GM12878 (cell line): ENCODE measurements at regions not wholly inside any gene's neighbourhood (a gene's known extent, or its start where the extent isn't known, plus 50 kb on each side); places are given as distances from the start of the nearest gene placed in this dataset.

Experiments used
- ATAC-seq: fragments of 200-7000 bp; cut with Tn5 transposase; 3 replicates; pipeline ENCODE4 v1.9.1; 2020; ENCODE audit warnings: mild to moderate bottlenecking, moderate library complexity
- BruUV-seq: library from RNA; stranded (reverse); fragments of 400-500 nt; replicated peaks from 2 replicates; lab custom pipeline; 2021; lab: Mats Ljungman, UMichigan
- CTCF ChIA-PET: fragments of 300-600 bp; sonication (Branson Sonifier 250); formaldehyde crosslinking; extraction: SDS; loops from one replicate; lab custom pipeline; 2021; ENCODE audit warnings: inconsistent platforms; lab: Yijun Ruan, JAX
- POLR2A ChIA-PET: fragments of 350-600 bp; formaldehyde crosslinking; extraction: SDS; loops from one replicate; lab custom pipeline; 2021; ENCODE audit warnings: inconsistent platforms; lab: Charles Lee
- RAD21 ChIA-PET: fragments of 300-600 bp; sonication (Branson Sonifier 250); formaldehyde crosslinking; loops from one replicate; lab custom pipeline; 2023; ENCODE audit warnings: antibody characterized with exemption; ENCODE audit not compliant: unreplicated experiment; lab: Charles Lee
- SMC1A ChIA-PET: fragments of 300-600 bp; sonication (Branson Sonifier 250); formaldehyde crosslinking; loops from one replicate; lab custom pipeline; 2023; ENCODE audit not compliant: unreplicated experiment, uncharacterized antibody; lab: Charles Lee
- DNase-seq: peaks from one replicate; pipeline ENCODE4 v3.0.0-alpha.2; 2011; ENCODE audit warnings: low read depth, low spot score
- FAIRE-seq: peaks from 3 replicates; lab custom pipeline; 2011; peaks lifted over from hg19 to GRCh38; lab: Jason Lieb, UNC
- H2AFZ ChIP-seq: 2 replicates; pipeline ENCODE4 v1.6.0; 2011; ENCODE audit warnings: low read depth, low read length, control low read depth; ENCODE audit not compliant: control insufficient read depth
- H3K27ac ChIP-seq: 2 replicates; pipeline ENCODE4 v1.5.1; 2011; ENCODE audit warnings: control low read depth; ENCODE audit not compliant: control insufficient read depth, insufficient read depth
- H3K27me3 ChIP-seq, 2 experiments: replicated peaks in 1 of 2; 2 replicates each; pipeline versions ENCODE4 v1.6.0 to v1.6.1; 2011; ENCODE audit warnings: low read length in 1 of 2; ENCODE audit not compliant: control insufficient read depth in 2 of 2, insufficient read depth in 2 of 2
- H3K36me3 ChIP-seq, 2 experiments: 2 replicates each; pipeline ENCODE4 v1.5.1; 2011; ENCODE audit warnings: low read length in 1 of 2; ENCODE audit not compliant: control insufficient read depth in 2 of 2, insufficient read depth in 2 of 2
- H3K4me1 ChIP-seq: 2 replicates; pipeline ENCODE4 v1.6.1; 2011; ENCODE audit warnings: mild to moderate bottlenecking, low read length, moderate library complexity, mixed read lengths; ENCODE audit not compliant: control insufficient read depth, insufficient read depth
- H3K4me2 ChIP-seq: 2 replicates; pipeline ENCODE4 v1.6.0; 2011; ENCODE audit warnings: control low read depth; ENCODE audit not compliant: control insufficient read depth, insufficient read depth
- H3K4me3 ChIP-seq: fragments of 200-600 bp; sonication (generic); 2 replicates; pipeline ENCODE4 v1.5.1; 2016
- H3K79me2 ChIP-seq: 2 replicates; pipeline ENCODE4 v1.6.0; 2011; ENCODE audit warnings: low read length; ENCODE audit not compliant: control insufficient read depth, insufficient read depth
- H3K9ac ChIP-seq: 2 replicates; pipeline ENCODE4 v1.8.0; 2011; ENCODE audit warnings: low read length, control low read depth, mixed read lengths; ENCODE audit not compliant: control insufficient read depth, insufficient read depth
- H3K9me3 ChIP-seq: replicated peaks from 3 replicates; pipeline ENCODE4 v1.5.1; 2011; ENCODE audit warnings: mild to moderate bottlenecking, low read length; ENCODE audit not compliant: control insufficient read depth, insufficient read depth
- H4K20me1 ChIP-seq: 2 replicates; pipeline ENCODE4 v1.6.0; 2011; ENCODE audit not compliant: control insufficient read depth, insufficient read depth
- CEBPB ChIP-seq, 2 experiments: fragments of 150-350 bp in 1 of 2; IDR thresholded peaks; 2 replicates each; pipeline ENCODE4 v1.6.1; 2012 to 2014; ENCODE audit warnings: low read depth in 2 of 2, low read length in 2 of 2, borderline replicate concordance in 1 of 2, inconsistent platforms in 1 of 2
- FOXM1 ChIP-seq: IDR thresholded peaks from 2 replicates; pipeline ENCODE4 v1.6.1; 2012; ENCODE audit warnings: low read depth, mild to moderate bottlenecking, inconsistent platforms, low read length, moderate library complexity
- HCFC1 ChIP-seq: fragments of 150-350 bp; IDR thresholded peaks from 2 replicates; pipeline ENCODE4 v1.6.1; 2014; ENCODE audit warnings: low read length
- IKZF2 ChIP-seq, 2 experiments: fragments of 450-650 bp; IDR thresholded peaks; 2 replicates each; pipeline ENCODE4 v1.6.1; 2017; ENCODE audit warnings: mild to moderate bottlenecking in 2 of 2, moderate library complexity in 2 of 2
- JUNB ChIP-seq: IDR thresholded peaks from 2 replicates; pipeline ENCODE4 v1.6.1; 2016; ENCODE audit warnings: antibody characterized with exemption, mild to moderate bottlenecking
- LARP7 ChIP-seq: fragments of 450-650 bp; IDR thresholded peaks from 2 replicates; pipeline ENCODE4 v1.6.1; 2017; ENCODE audit warnings: mild to moderate bottlenecking
- RFX5 ChIP-seq: IDR thresholded peaks from 2 replicates; pipeline ENCODE4 v1.6.1; 2011; ENCODE audit warnings: low read depth, low read length, improper control_type of control experiment
- SP1 ChIP-seq: IDR thresholded peaks from one replicate; pipeline ENCODE4 v1.6.1; 2011; ENCODE audit warnings: low read depth, low read length
- TCF7 ChIP-seq: IDR thresholded peaks from 2 replicates; pipeline ENCODE4 v1.6.1; 2014; ENCODE audit warnings: antibody characterized with exemption, borderline replicate concordance
- WGBS: methylation state at CpG from one replicate; pipeline ENCODE4 v1.1.6; 2016; ENCODE audit warnings: low lambda C conversion rate; ENCODE audit not compliant: insufficient replicate concordance, insufficient coverage; ENCODE audit errors: missing lambda C conversion rate; 5-methylcytosine and 5-hydroxymethylcytosine counted together
- in situ Hi-C: fragments of 300-500 bp; cut with MboI; formaldehyde crosslinking; loops from 9 replicates; pipeline ENCODE4 v1.14.3; 2018; ENCODE audit warnings: mixed read lengths
- intact Hi-C: fragments of 100-400 bp; cut with micrococcal nuclease; formaldehyde crosslinking; loops from one replicate; pipeline ENCODE4 v1.14.2; 2022; ENCODE audit not compliant: unreplicated experiment
- TF ChIP-seq, protein P1 (sequence below): IDR thresholded peaks from 2 replicates; pipeline ENCODE4 v1.6.1; 2011; ENCODE audit warnings: borderline replicate concordance, low read depth, mild to moderate bottlenecking, moderate library complexity, mixed read lengths, low read length; ENCODE audit not compliant: insufficient read depth; ENCODE audit errors: extremely low read length
- TF ChIP-seq, protein P2 (sequence below): IDR thresholded peaks from 2 replicates; pipeline ENCODE4 v1.6.1; 2012; ENCODE audit warnings: improper control_type of control experiment, low read depth, low read length; ENCODE audit not compliant: insufficient replicate concordance
- TF ChIP-seq, protein P3 (sequence below): fragments of 150-350 bp; IDR thresholded peaks from 2 replicates; pipeline ENCODE4 v1.6.1; 2014; ENCODE audit warnings: mild to moderate bottlenecking, low read depth, low read length

DNA sequence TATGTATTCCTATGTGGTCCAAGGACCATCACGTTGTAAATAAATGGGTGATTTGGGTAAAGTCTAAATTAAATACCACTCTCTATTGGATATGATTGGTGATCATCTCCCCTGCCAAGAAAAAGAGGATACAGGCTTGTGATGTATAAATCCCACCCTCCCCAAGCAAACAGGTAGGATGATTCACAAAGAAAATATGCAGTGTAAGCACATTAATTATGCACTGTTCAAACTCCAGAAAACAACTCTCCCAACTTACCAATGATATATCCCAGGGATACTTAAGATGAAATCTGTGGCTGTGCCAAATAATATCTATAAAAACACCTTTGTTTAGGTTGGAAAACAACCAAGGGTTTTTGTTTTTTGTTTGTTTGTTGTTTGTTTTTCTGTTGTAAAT, 795.9 kb downstream of the XPNPEP1 start:
- Histone ChIP-seq H3K4me3 (no peak overlapping the region), H3K4me2 (no peak overlapping the region), H3K27me3 (no peaks in the 10 kb centered on the region), H3K79me2 (no peaks in the 10 kb centered on the region), H2AFZ (no peak overlapping the region), H4K20me1 (no peaks in the 10 kb centered on the region), H3K9me3 (no peaks in the 10 kb centered on the region), H3K9ac (no peak overlapping the region), H3K36me3 (no peaks in the 10 kb centered on the region), H3K27ac (no peak overlapping the region), H3K4me1 (no peaks in the 10 kb centered on the region)
- ChIA-PET POLR2A (no interaction called here), CTCF (no interaction called here), SMC1A (no interaction called here), RAD21 (no interaction called here)
- DNase-seq: no peak
- ATAC-seq: no peak
- in situ Hi-C loops: no loop called here
- intact Hi-C loops: no loop called here
- no peak for FAIRE-seq
- WGBS: 0% methylated on average over 1 of the region's 1 CpG
- BruUV-seq: no TSS peak
- no peak for TF ChIP-seq CEBPB (IDR thresholded peaks at IDR 0.05; ENCODE audit: borderline replicate concordance in 1 of 2, low read depth in 2 of 2, low read length in 2 of 2)
- TF ChIP-seq, protein P1, sequence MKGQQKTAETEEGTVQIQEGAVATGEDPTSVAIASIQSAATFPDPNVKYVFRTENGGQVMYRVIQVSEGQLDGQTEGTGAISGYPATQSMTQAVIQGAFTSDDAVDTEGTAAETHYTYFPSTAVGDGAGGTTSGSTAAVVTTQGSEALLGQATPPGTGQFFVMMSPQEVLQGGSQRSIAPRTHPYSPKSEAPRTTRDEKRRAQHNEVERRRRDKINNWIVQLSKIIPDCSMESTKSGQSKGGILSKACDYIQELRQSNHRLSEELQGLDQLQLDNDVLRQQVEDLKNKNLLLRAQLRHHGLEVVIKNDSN: no peak
- no peak for TF ChIP-seq FOXM1
- TF ChIP-seq LARP7: no peak
- TF ChIP-seq HCFC1: no peak
- TF ChIP-seq TCF7: no peak
- TF ChIP-seq, protein P2, sequence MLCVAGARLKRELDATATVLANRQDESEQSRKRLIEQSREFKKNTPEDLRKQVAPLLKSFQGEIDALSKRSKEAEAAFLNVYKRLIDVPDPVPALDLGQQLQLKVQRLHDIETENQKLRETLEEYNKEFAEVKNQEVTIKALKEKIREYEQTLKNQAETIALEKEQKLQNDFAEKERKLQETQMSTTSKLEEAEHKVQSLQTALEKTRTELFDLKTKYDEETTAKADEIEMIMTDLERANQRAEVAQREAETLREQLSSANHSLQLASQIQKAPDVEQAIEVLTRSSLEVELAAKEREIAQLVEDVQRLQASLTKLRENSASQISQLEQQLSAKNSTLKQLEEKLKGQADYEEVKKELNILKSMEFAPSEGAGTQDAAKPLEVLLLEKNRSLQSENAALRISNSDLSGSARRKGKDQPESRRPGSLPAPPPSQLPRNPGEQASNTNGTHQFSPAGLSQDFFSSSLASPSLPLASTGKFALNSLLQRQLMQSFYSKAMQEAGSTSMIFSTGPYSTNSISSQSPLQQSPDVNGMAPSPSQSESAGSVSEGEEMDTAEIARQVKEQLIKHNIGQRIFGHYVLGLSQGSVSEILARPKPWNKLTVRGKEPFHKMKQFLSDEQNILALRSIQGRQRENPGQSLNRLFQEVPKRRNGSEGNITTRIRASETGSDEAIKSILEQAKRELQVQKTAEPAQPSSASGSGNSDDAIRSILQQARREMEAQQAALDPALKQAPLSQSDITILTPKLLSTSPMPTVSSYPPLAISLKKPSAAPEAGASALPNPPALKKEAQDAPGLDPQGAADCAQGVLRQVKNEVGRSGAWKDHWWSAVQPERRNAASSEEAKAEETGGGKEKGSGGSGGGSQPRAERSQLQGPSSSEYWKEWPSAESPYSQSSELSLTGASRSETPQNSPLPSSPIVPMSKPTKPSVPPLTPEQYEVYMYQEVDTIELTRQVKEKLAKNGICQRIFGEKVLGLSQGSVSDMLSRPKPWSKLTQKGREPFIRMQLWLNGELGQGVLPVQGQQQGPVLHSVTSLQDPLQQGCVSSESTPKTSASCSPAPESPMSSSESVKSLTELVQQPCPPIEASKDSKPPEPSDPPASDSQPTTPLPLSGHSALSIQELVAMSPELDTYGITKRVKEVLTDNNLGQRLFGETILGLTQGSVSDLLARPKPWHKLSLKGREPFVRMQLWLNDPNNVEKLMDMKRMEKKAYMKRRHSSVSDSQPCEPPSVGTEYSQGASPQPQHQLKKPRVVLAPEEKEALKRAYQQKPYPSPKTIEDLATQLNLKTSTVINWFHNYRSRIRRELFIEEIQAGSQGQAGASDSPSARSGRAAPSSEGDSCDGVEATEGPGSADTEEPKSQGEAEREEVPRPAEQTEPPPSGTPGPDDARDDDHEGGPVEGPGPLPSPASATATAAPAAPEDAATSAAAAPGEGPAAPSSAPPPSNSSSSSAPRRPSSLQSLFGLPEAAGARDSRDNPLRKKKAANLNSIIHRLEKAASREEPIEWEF: no peak
- no peak for TF ChIP-seq SP1
- TF ChIP-seq JUNB: no peak
- no peak for TF ChIP-seq IKZF2 (IDR thresholded peaks at IDR 0.05)
- no peak for TF ChIP-seq RFX5
- TF ChIP-seq, protein P3, sequence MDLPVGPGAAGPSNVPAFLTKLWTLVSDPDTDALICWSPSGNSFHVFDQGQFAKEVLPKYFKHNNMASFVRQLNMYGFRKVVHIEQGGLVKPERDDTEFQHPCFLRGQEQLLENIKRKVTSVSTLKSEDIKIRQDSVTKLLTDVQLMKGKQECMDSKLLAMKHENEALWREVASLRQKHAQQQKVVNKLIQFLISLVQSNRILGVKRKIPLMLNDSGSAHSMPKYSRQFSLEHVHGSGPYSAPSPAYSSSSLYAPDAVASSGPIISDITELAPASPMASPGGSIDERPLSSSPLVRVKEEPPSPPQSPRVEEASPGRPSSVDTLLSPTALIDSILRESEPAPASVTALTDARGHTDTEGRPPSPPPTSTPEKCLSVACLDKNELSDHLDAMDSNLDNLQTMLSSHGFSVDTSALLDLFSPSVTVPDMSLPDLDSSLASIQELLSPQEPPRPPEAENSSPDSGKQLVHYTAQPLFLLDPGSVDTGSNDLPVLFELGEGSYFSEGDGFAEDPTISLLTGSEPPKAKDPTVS: no peak
